Heart left ventricle (tissue), 13 donors: ENCODE measurements at regions not wholly inside any gene's neighbourhood (a gene's known extent, or its start where the extent isn't known, plus 50 kb on each side); places are given as distances from the start of the nearest gene placed in this dataset.

Experiments
- CTCF ChIP-seq, 12 donors: fragments of 200-600 bp; sonication (generic) in 4 of 12; IDR thresholded peaks; one replicate each; pipeline versions ENCODE4 v1.5.0 to v1.8.0; 2018 to 2022; ENCODE audit warnings: antibody characterized with exemption in 12 of 12, mild to moderate bottlenecking in 5 of 12
- POLR2A ChIP-seq, 2 donors: fragments of 450-650 bp; IDR thresholded peaks; one replicate each; pipeline ENCODE4 v1.6.1; 2017; ENCODE audit warnings: antibody characterized with exemption in 2 of 2, mild to moderate bottlenecking in 2 of 2, moderate library complexity in 2 of 2
- donor health status: ischemic (EF 13 %, LVEDD 7.1; RV severe dilation, severe dysfunction).
- donor health status: DM: no; HTN: yes; CAD: no.
- donor health status: DM: no; HTN: no; CAD: no.
- donor health status: ischemic (EF 25% LVEDD 6.9; RV normal size, moderate dysfunction).
- donor health status: ischemic (EF 25% LVEDD 5.7; RV mildly dilated, moderate dysfunction).
- donor health status: ischemic (EF 35%, LVEDD 5.7; RV mildly dilated, moderate dysfunction).
- donor health status: nonischemic (EF 11% LVEDD 7.7; RV severe dilation, severe dysfunction).
- donor health status: DM: yes; HTN: yes; CAD: no.
- donor health status: PGD.
- donor health status: ischemic (EF 29% LVEDD 5.4; RV normal size, mild dysfunction).
- donor health status: nonischemic (EF 23%, LVEDD 6.1; RV moderate dilation, normal function).

- no peak for TF ChIP-seq CTCF (IDR thresholded peaks at IDR 0.05)
- TF ChIP-seq POLR2A (IDR thresholded peaks at IDR 0.05) = no peak
Measured at GRCh38 chr1:157439302-157439954, 112.9 kb downstream of the FCRL5 start.
